Thoracic aorta (tissue), 2 donors: ENCODE measurements at regions not wholly inside any gene's neighbourhood (a gene's known extent, or its start where the extent isn't known, plus 50 kb on each side); places are given as distances from the start of the nearest gene placed in this dataset.

ENCODE experiments used
- ATAC-seq: fragments of 150-250 bp; one replicate; pipeline ENCODE4 v1.8.0; 2017; ENCODE audit warnings: low read depth; ENCODE audit not compliant: insufficient number of reproducible peaks, low FRiP score
- DNase-seq: peaks from one replicate; pipeline ENCODE4 v3.0.0-alpha.2; 2020; ENCODE audit warnings: low spot score
- H3K27ac ChIP-seq, 2 donors: fragments of 200-600 bp; sonication (generic); 1 replicate in 1 of 2; 2 replicates in 1 of 2; pipeline ENCODE4 v1.5.1; 2016; ENCODE audit warnings: mild to moderate bottlenecking in 2 of 2, moderate library complexity in 2 of 2
- H3K27me3 ChIP-seq: fragments of 200-600 bp; sonication (generic); replicated peaks from 2 replicates; pipeline ENCODE4 v1.6.0; 2016; ENCODE audit warnings: mild to moderate bottlenecking; ENCODE audit not compliant: insufficient read depth
- H3K36me3 ChIP-seq: fragments of 200-600 bp; sonication (generic); one replicate; pipeline ENCODE4 v1.5.1; 2016
- H3K4me1 ChIP-seq, 2 donors: fragments of 200-600 bp; sonication (generic); 1 replicate in 1 of 2; 2 replicates in 1 of 2; pipeline versions ENCODE4 v1.5.1 to v1.6.0; 2016; ENCODE audit warnings: low read depth in 2 of 2, mild to moderate bottlenecking in 1 of 2; ENCODE audit not compliant: control insufficient read depth in 1 of 2
- H3K4me3 ChIP-seq: fragments of 200-600 bp; sonication (generic); 2 replicates; pipeline ENCODE4 v1.5.1; 2016; ENCODE audit warnings: mild to moderate bottlenecking
- H3K9me3 ChIP-seq: fragments of 200-600 bp; sonication (generic); 2 replicates; pipeline ENCODE4 v1.5.1; 2016
- TF ChIP-seq, protein P1 (sequence below): fragments of 200-600 bp; sonication (generic); IDR thresholded peaks from one replicate; pipeline ENCODE4 v1.5.1; 2019; ENCODE audit warnings: antibody characterized with exemption

DNA sequence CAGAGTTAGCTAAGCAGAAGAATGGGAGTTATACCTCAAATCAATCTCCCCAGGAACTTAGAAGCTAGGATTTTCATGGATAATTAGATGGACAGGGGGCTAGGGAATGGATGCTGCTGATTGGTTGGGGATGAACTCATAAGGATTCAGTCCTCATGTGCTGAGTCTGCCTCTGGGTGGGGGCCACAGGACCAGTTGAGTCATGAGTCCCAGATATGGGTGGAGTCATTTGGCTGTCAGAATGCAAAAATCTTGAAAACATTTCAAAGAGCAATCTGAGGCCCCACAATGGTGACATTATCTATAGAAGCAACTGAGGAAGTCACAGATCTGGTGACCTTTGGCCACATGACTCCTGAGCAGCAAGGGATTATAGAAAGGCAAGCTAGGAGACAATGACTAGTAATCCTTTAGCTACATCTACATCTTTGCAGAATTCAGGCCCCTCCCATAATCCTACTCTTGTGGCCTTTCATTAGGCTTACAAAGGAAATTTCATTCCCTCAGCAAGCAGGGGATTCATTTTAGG, 82.6 kb upstream of the CCL2 start:
- ATAC-seq: no peak
- peaks cover 7 to 8% of the 10 kb centered on the region in 2 donors for H3K4me1 ChIP-seq
- no peaks in the 10 kb centered on the region for H3K9me3 ChIP-seq
- DNase-seq: no peak
- TF ChIP-seq, protein P1, sequence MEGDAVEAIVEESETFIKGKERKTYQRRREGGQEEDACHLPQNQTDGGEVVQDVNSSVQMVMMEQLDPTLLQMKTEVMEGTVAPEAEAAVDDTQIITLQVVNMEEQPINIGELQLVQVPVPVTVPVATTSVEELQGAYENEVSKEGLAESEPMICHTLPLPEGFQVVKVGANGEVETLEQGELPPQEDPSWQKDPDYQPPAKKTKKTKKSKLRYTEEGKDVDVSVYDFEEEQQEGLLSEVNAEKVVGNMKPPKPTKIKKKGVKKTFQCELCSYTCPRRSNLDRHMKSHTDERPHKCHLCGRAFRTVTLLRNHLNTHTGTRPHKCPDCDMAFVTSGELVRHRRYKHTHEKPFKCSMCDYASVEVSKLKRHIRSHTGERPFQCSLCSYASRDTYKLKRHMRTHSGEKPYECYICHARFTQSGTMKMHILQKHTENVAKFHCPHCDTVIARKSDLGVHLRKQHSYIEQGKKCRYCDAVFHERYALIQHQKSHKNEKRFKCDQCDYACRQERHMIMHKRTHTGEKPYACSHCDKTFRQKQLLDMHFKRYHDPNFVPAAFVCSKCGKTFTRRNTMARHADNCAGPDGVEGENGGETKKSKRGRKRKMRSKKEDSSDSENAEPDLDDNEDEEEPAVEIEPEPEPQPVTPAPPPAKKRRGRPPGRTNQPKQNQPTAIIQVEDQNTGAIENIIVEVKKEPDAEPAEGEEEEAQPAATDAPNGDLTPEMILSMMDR: no peak
- H3K36me3 ChIP-seq: no peaks in the 10 kb centered on the region
- no peaks in the 10 kb centered on the region for H3K27me3 ChIP-seq
- H3K4me3 ChIP-seq: no peak overlapping the region
- H3K27ac ChIP-seq: no peak overlapping the region

DNA sequence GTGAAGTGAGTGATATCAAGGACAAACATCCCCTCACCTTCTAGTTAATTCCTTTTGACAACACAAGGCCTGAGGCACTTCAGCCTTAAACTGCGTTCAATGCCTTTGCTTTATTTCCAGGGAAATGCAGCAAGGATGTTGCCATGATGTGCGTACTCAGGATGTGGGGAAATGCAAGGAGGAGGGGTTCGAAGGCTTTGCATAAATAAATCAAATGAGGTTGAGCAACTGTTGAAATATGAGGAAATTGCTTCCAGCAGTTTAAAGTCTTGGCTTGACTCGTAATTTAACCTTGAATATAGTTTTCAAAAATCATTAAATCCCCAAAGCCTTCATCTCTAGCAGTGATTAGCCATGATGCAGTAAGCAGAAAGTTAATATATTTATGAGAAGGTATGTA, 81.8 kb upstream of the CCL2 start:
- TF ChIP-seq, protein P1: no peak
- no peak for DNase-seq
- no peaks in the 10 kb centered on the region for H3K36me3 ChIP-seq
- H3K27ac ChIP-seq: no peak overlapping the region
- ATAC-seq: no peak
- H3K27me3 ChIP-seq: no peaks in the 10 kb centered on the region
- H3K4me3 ChIP-seq: no peak overlapping the region
- H3K9me3 ChIP-seq: no peaks in the 10 kb centered on the region
- peaks cover 15% of the 10 kb centered on the region in 2 donors for H3K4me1 ChIP-seq

DNA sequence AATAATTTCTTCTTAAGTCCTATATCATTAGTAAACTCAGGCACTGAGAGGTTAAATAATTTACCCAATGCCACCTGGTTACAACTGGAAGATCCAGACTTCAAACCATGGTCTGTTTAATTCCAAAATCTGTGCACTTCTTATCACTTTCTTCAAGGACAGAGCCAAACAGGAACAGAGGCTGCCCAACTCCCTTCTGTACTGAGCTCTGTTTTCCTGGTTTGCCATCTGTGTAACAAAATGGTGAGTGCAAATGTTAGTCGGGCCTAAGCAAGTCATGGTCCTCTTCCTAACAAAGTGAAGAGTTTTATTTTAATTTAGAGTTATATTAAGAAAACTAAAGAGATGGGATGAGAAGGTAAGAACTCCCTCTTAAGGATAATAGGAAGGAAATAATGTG, 80.6 kb upstream of the CCL2 start:
- Histone ChIP-seq H3K27me3 (no peaks in the 10 kb centered on the region), H3K4me3 (no peak overlapping the region), H3K27ac (no peak overlapping the region), H3K4me1 (peaks cover 15 to 18% of the 10 kb centered on the region in 2 donors), H3K9me3 (no peaks in the 10 kb centered on the region), H3K36me3 (no peaks in the 10 kb centered on the region)
- no peak for DNase-seq
- no peak for ATAC-seq
- TF ChIP-seq, protein P1: no peak

DNA sequence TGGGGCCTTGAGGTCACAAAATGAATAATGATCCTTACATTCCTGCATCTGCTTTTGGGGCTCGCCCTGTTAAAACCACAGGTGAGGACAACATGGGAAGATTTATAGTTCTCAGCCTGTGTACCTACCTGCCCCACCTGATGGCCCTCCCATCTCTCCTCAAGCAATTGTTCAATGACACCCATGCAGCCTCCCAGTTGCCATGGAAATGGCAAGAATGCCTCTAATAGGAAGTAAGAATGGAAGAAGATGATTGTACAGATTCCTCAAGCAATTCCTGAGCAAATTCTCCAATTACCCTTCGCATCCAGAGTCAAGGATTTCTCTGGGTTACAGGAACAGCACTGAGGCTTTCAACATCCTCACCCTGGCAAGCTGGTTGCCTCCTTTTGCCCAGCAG, 78.6 kb upstream of the CCL2 start:
- no peak overlapping the region for H3K27ac ChIP-seq

DNA sequence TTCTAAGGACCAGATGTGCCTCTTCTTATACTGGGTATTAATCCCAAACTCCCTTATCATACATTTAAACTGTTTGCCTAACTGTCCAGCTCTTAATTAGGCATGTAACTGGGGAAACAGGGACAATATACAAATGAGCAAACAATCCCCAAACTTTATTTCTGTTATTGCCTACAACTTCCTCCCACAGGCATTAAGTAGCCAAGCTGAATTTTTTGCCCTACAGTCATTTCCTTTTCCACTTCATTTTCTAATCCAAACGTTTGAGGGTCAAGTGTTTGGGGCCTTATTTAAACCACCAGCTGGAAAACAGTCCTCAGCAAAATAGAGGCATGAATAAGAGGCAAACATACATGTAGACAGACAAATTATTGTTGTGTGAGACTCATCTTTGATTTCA, 77.4 kb upstream of the CCL2 start:
- TF ChIP-seq, protein P1: no peak
- H3K36me3 ChIP-seq: no peaks in the 10 kb centered on the region
- peak overlapping the region; percentile 31 to 72 for H3K27ac ChIP-seq
- peaks cover 15 to 18% of the 10 kb centered on the region in 2 donors for H3K4me1 ChIP-seq
- no peaks in the 10 kb centered on the region for H3K9me3 ChIP-seq
- H3K4me3 ChIP-seq: no peak overlapping the region
- DNase-seq (no peak), ATAC-seq (peak; percentile 34)
- no peaks in the 10 kb centered on the region for H3K27me3 ChIP-seq

More for the DNA sequence above, 78.6 kb upstream of the CCL2 start:
- no peak overlapping the region for H3K4me3 ChIP-seq
- DNase-seq (no peak), ATAC-seq (no peak)
- H3K4me1 ChIP-seq: peaks cover 15 to 18% of the 10 kb centered on the region in 2 donors
- no peaks in the 10 kb centered on the region for H3K27me3 ChIP-seq
- TF ChIP-seq, protein P1: no peak
- no peaks in the 10 kb centered on the region for H3K9me3 ChIP-seq
- H3K36me3 ChIP-seq: no peaks in the 10 kb centered on the region
